RWPE2 (cell line): ENCODE measurements at regions not wholly inside any gene's neighbourhood (a gene's known extent, or its start where the extent isn't known, plus 50 kb on each side); places are given as distances from the start of the nearest gene placed in this dataset.

ENCODE experiments used
- ATAC-seq: fragments of 200-7000 bp; cut with Tn5 transposase; 3 replicates; pipeline ENCODE4 v1.9.1; 2021; ENCODE audit warnings: low read depth
- DNase-seq: peaks from one replicate; pipeline ENCODE4 v3.0.0-alpha.2; 2020; ENCODE audit warnings: low spot score
- H3K27ac ChIP-seq: fragments of 450-650 bp; 2 replicates; pipeline ENCODE4 v1.5.1; 2017; ENCODE audit warnings: mild to moderate bottlenecking; ENCODE audit not compliant: poor library complexity, severe bottlenecking
- H3K27me3 ChIP-seq: fragments of 250-450 bp; sonication (Bioruptor Pico); 2 replicates; pipeline ENCODE4 v1.5.1; 2021; ENCODE audit warnings: mild to moderate bottlenecking, moderate library complexity; ENCODE audit not compliant: insufficient read depth, poor library complexity, severe bottlenecking
- H3K36me3 ChIP-seq: fragments of 250-450 bp; sonication (Bioruptor Pico); 2 replicates; pipeline ENCODE4 v1.5.1; 2020; ENCODE audit warnings: low read depth, mild to moderate bottlenecking, moderate library complexity
- H3K4me1 ChIP-seq: fragments of 250-450 bp; sonication (Bioruptor Pico); 2 replicates; pipeline ENCODE4 v1.5.1; 2021; ENCODE audit warnings: mild to moderate bottlenecking, moderate library complexity; ENCODE audit not compliant: insufficient read depth, poor library complexity, severe bottlenecking
- H3K4me3 ChIP-seq: fragments of 250-450 bp; sonication (Bioruptor Pico); 2 replicates; pipeline ENCODE4 v1.5.1; 2021; ENCODE audit warnings: mild to moderate bottlenecking, moderate library complexity; ENCODE audit not compliant: severe bottlenecking
- H3K9me3 ChIP-seq: fragments of 250-450 bp; sonication (Bioruptor Pico); 2 replicates; pipeline ENCODE4 v1.5.1; 2021; ENCODE audit warnings: mild to moderate bottlenecking, moderate library complexity; ENCODE audit not compliant: severe bottlenecking
- CTCF ChIP-seq: fragments of 450-650 bp; IDR thresholded peaks from one replicate; pipeline ENCODE4 v1.5.1; 2017; ENCODE audit warnings: mild to moderate bottlenecking, moderate library complexity; ENCODE audit not compliant: poor library complexity, severe bottlenecking

GRCh38 chr11:96707273-96707672, 317.5 kb downstream of the JRKL start:
- no peak overlapping the region for H3K4me3 ChIP-seq
- DNase-seq: no peak
- no peak for ATAC-seq
- no peaks in the 10 kb centered on the region for H3K27me3 ChIP-seq
- H3K27ac ChIP-seq: no peak overlapping the region
- no peaks in the 10 kb centered on the region for H3K36me3 ChIP-seq
- TF ChIP-seq CTCF: no peak
- H3K9me3 ChIP-seq: no peaks in the 10 kb centered on the region
- H3K4me1 ChIP-seq: peaks cover 2% of the 10 kb centered on the region

GRCh38 chr11:96708219-96708878, 318.5 kb downstream of the JRKL start:
- H3K9me3 ChIP-seq: no peaks in the 10 kb centered on the region
- H3K36me3 ChIP-seq: no peaks in the 10 kb centered on the region
- no peaks in the 10 kb centered on the region for H3K27me3 ChIP-seq
- DNase-seq (no peak), ATAC-seq (no peak)
- H3K4me3 ChIP-seq: no peak overlapping the region
- no peak overlapping the region for H3K27ac ChIP-seq
- H3K4me1 ChIP-seq: no peaks in the 10 kb centered on the region
- TF ChIP-seq CTCF: no peak

GRCh38 chr11:96713301-96713700, 323.5 kb downstream of the JRKL start:
- Histone ChIP-seq H3K4me3 (no peak overlapping the region), H3K4me1 (no peaks in the 10 kb centered on the region), H3K36me3 (no peaks in the 10 kb centered on the region), H3K9me3 (no peaks in the 10 kb centered on the region), H3K27ac (no peak overlapping the region), H3K27me3 (no peaks in the 10 kb centered on the region)
- DNase-seq: no peak
- no peak for ATAC-seq
- no peak for TF ChIP-seq CTCF

- H3K9me3 ChIP-seq: no peaks in the 10 kb centered on the region
- H3K4me1 ChIP-seq: no peaks in the 10 kb centered on the region
- no peak for ATAC-seq
- no peak overlapping the region for H3K4me3 ChIP-seq
- no peaks in the 10 kb centered on the region for H3K27me3 ChIP-seq
- no peak for DNase-seq
- no peaks in the 10 kb centered on the region for H3K36me3 ChIP-seq
- TF ChIP-seq CTCF: no peak
- no peak overlapping the region for H3K27ac ChIP-seq
These were observed 324.9 kb downstream of the JRKL start for GRCh38 chr11:96714689-96715088.

- Histone ChIP-seq H3K36me3 (no peaks in the 10 kb centered on the region), H3K4me1 (no peaks in the 10 kb centered on the region), H3K27ac (no peak overlapping the region), H3K9me3 (no peaks in the 10 kb centered on the region), H3K4me3 (no peak overlapping the region), H3K27me3 (no peaks in the 10 kb centered on the region)
- DNase-seq (no peak), ATAC-seq (no peak)
- TF ChIP-seq CTCF: no peak
These were observed 325.4 kb downstream of the JRKL start for GRCh38 chr11:96715208-96715607.
